GM12873 (cell line): ENCODE measurements at regions not wholly inside any gene's neighbourhood (a gene's known extent, or its start where the extent isn't known, plus 50 kb on each side); places are given as distances from the start of the nearest gene placed in this dataset.

Experiments
- CTCF ChIP-seq: IDR thresholded peaks from 2 replicates; pipeline ENCODE4 v1.5.1; 2012; ENCODE audit warnings: low read depth, mild to moderate bottlenecking, moderate library complexity, low read length, control low read depth; ENCODE audit not compliant: insufficient read depth; ENCODE audit errors: missing control alignments

GRCh38 chr2:12054956-12055618 is 308.7 kb downstream of the LPIN1 start:
- no peak for TF ChIP-seq CTCF

- no peak for TF ChIP-seq CTCF
Observed at GRCh38 chr2:12057436-12058166, 311.2 kb downstream of the LPIN1 start.

GRCh38 chr2:12059616-12060441 is 313.4 kb downstream of the LPIN1 start:
- TF ChIP-seq CTCF: no peak

GRCh38 chr2:12060886-12061285 is 314.5 kb downstream of the LPIN1 start:
- no peak for TF ChIP-seq CTCF

GRCh38 chr2:12061286-12062052 is 315.0 kb downstream of the LPIN1 start:
- no peak for TF ChIP-seq CTCF

GRCh38 chr2:12062053-12062395 is 315.6 kb downstream of the LPIN1 start:
- no peak for TF ChIP-seq CTCF
